ENCODE measurements at regions not wholly inside any gene's neighbourhood (a gene's known extent, or its start where the extent isn't known, plus 50 kb on each side); places are given as distances from the start of the nearest gene placed in this dataset.

GRCh38 chr2:198448789-198449188 is 644.4 kb downstream of the PLCL1 start:
- TF ChIP-seq CTCF (IDR thresholded peaks at IDR 0.05): no peak
- no peak for TF ChIP-seq POLR2A (IDR thresholded peaks at IDR 0.05)
